GM19395 (cell line): ENCODE measurements at regions not wholly inside any gene's neighbourhood (a gene's known extent, or its start where the extent isn't known, plus 50 kb on each side); places are given as distances from the start of the nearest gene placed in this dataset.

Experiments used
- ATAC-seq: cut with Tn5 transposase; IDR thresholded peaks from one replicate; pipeline ENCODE4 v1.9.1; 2021; ENCODE audit warnings: mild to moderate bottlenecking, moderate library complexity; ENCODE audit not compliant: unreplicated experiment

GRCh38 chr10:33754052-33754451 lies 419.6 kb upstream of the NRP1 start:
- ATAC-seq, result no peak

GRCh38 chr10:33753389-33753788 lies 418.9 kb upstream of the NRP1 start:
- no peak for ATAC-seq

- no peak for ATAC-seq
Observed at GRCh38 chr10:33749790-33750189, 415.3 kb upstream of the NRP1 start.

- ATAC-seq, result no peak
Observed at GRCh38 chr10:33749067-33749735, 414.7 kb upstream of the NRP1 start.

GRCh38 chr10:33746836-33747268 lies 412.4 kb upstream of the NRP1 start:
- ATAC-seq, result no peak

GRCh38 chr10:33746186-33746585 lies 411.7 kb upstream of the NRP1 start:
- ATAC-seq, result no peak

- ATAC-seq, result no peak
Observed at GRCh38 chr10:33743429-33743857, 409.0 kb upstream of the NRP1 start.

GRCh38 chr10:33739031-33739430 lies 404.6 kb upstream of the NRP1 start:
- no peak for ATAC-seq

GRCh38 chr10:33735464-33735923 lies 401.0 kb upstream of the NRP1 start:
- ATAC-seq, result peak; percentile 61

GRCh38 chr10:33734393-33735155 lies 400.1 kb upstream of the NRP1 start:
- no peak for ATAC-seq

- no peak for ATAC-seq
Observed at GRCh38 chr10:33733058-33733457, 398.6 kb upstream of the NRP1 start.

- ATAC-seq, result no peak
Observed at GRCh38 chr10:33732161-33732680, 397.8 kb upstream of the NRP1 start.

- ATAC-seq, result no peak
Observed at GRCh38 chr10:33731322-33731721, 396.9 kb upstream of the NRP1 start.

GRCh38 chr10:33725430-33725829 lies 391.0 kb upstream of the NRP1 start:
- no peak for ATAC-seq

GRCh38 chr10:33723181-33723580 lies 388.7 kb upstream of the NRP1 start:
- no peak for ATAC-seq

GRCh38 chr10:33722067-33722466 lies 387.6 kb upstream of the NRP1 start:
- no peak for ATAC-seq

- ATAC-seq, result no peak
Observed at GRCh38 chr10:33721509-33721908, 387.0 kb upstream of the NRP1 start.

- ATAC-seq, result no peak
Observed at GRCh38 chr10:33720161-33720560, 385.7 kb upstream of the NRP1 start.

GRCh38 chr10:33719005-33719703 lies 384.7 kb upstream of the NRP1 start:
- no peak for ATAC-seq

GRCh38 chr10:33716501-33717267 lies 382.2 kb upstream of the NRP1 start:
- ATAC-seq, result no peak
